Smooth muscle cell (in vitro differentiated cells): ENCODE measurements at regions not wholly inside any gene's neighbourhood (a gene's known extent, or its start where the extent isn't known, plus 50 kb on each side); places are given as distances from the start of the nearest gene placed in this dataset.

Experiments
- DNase-seq: peaks from one replicate; lab custom pipeline; 2025; ENCODE audit not compliant: unreplicated experiment; lab: John Stamatoyannopoulos, UW
- H2AFZ ChIP-seq: fragments of 200-600 bp; sonication (generic); 2 replicates; pipeline ENCODE4 v1.6.0; 2016; ENCODE audit warnings: antibody characterized with exemption, low read depth, mild to moderate bottlenecking
- H3F3A ChIP-seq: fragments of 200-600 bp; sonication (generic); 2 replicates; pipeline ENCODE4 v1.6.0; 2017; ENCODE audit warnings: antibody characterized with exemption, low read depth
- H3K27ac ChIP-seq: fragments of 200-600 bp; sonication (generic); 2 replicates; pipeline ENCODE4 v1.5.1; 2016; ENCODE audit warnings: low read depth, mild to moderate bottlenecking
- H3K27me3 ChIP-seq: fragments of 200-600 bp; sonication (generic); 2 replicates; pipeline ENCODE4 v1.6.1; 2016; ENCODE audit warnings: low read depth, mild to moderate bottlenecking
- H3K36me3 ChIP-seq: fragments of 200-600 bp; sonication (generic); 2 replicates; pipeline ENCODE4 v1.5.1; 2016; ENCODE audit warnings: low read depth
- H3K4me1 ChIP-seq: fragments of 200-600 bp; sonication (generic); 2 replicates; pipeline ENCODE4 v1.5.1; 2016; ENCODE audit warnings: low read depth
- H3K4me2 ChIP-seq: fragments of 200-600 bp; sonication (generic); 2 replicates; pipeline ENCODE4 v1.6.0; 2016; ENCODE audit warnings: mild to moderate bottlenecking
- H3K4me3 ChIP-seq: fragments of 200-600 bp; sonication (generic); 2 replicates; pipeline ENCODE4 v1.5.1; 2016; ENCODE audit warnings: mild to moderate bottlenecking
- H3K79me2 ChIP-seq: fragments of 200-600 bp; sonication (generic); 2 replicates; pipeline ENCODE4 v1.6.0; 2016; ENCODE audit warnings: low read depth, mild to moderate bottlenecking
- H3K9ac ChIP-seq: fragments of 200-600 bp; sonication (generic); 2 replicates; pipeline ENCODE4 v1.6.0; 2016; ENCODE audit warnings: low read depth
- H3K9me3 ChIP-seq: fragments of 200-600 bp; sonication (generic); replicated peaks from 2 replicates; pipeline ENCODE4 v1.5.1; 2016; ENCODE audit warnings: low read depth
- H4K20me1 ChIP-seq: fragments of 200-600 bp; sonication (generic); 2 replicates; pipeline ENCODE4 v1.6.0; 2016; ENCODE audit warnings: low read depth
- WGBS: methylation state at CpG from one replicate; pipeline ENCODE4 v1.1.7; 2016; ENCODE audit warnings: low lambda C conversion rate; 5-methylcytosine and 5-hydroxymethylcytosine counted together
- TF ChIP-seq, protein P1 (sequence below): fragments of 200-600 bp; sonication (generic); IDR thresholded peaks from 2 replicates; pipeline ENCODE4 v1.5.1; 2017; ENCODE audit warnings: borderline replicate concordance, mild to moderate bottlenecking, antibody characterized with exemption; ENCODE audit not compliant: insufficient read depth, poor library complexity, severe bottlenecking

DNA sequence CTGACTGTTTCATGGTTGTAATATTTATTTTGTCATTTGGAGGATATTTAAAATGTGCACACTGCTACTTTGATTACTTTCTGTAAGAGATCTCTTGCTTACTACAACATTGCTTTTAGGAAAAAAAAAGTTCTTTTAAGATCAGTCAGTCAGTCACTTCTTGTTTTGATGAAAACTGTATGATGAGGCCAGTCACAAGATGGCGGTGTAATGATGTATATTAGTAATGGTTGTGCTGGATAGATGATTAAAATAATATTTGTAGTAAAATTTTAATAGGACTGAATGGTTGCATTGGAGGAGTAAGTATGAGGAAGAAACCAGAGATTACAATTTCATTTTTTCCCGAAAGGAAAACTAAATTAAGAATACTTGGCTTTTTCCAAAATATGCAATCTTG is 2411.1 kb downstream of the PCDH9 start:
- H3K9ac ChIP-seq = no peak overlapping the region
- H3K79me2 ChIP-seq = no peaks in the 10 kb centered on the region
- TF ChIP-seq, protein P1, sequence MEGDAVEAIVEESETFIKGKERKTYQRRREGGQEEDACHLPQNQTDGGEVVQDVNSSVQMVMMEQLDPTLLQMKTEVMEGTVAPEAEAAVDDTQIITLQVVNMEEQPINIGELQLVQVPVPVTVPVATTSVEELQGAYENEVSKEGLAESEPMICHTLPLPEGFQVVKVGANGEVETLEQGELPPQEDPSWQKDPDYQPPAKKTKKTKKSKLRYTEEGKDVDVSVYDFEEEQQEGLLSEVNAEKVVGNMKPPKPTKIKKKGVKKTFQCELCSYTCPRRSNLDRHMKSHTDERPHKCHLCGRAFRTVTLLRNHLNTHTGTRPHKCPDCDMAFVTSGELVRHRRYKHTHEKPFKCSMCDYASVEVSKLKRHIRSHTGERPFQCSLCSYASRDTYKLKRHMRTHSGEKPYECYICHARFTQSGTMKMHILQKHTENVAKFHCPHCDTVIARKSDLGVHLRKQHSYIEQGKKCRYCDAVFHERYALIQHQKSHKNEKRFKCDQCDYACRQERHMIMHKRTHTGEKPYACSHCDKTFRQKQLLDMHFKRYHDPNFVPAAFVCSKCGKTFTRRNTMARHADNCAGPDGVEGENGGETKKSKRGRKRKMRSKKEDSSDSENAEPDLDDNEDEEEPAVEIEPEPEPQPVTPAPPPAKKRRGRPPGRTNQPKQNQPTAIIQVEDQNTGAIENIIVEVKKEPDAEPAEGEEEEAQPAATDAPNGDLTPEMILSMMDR = peak; percentile 6
- H4K20me1 ChIP-seq = no peaks in the 10 kb centered on the region
- H3K9me3 ChIP-seq = no peaks in the 10 kb centered on the region
- H3K4me2 ChIP-seq = no peak overlapping the region
- no peaks in the 10 kb centered on the region for H3K4me1 ChIP-seq
- no peak overlapping the region for H3K27ac ChIP-seq
- no peak overlapping the region for H2AFZ ChIP-seq
- 91% methylated on average over 2 of the region's 2 CpGs for WGBS
- H3K27me3 ChIP-seq = no peaks in the 10 kb centered on the region
- H3K4me3 ChIP-seq = no peak overlapping the region
- H3F3A ChIP-seq = no peaks in the 10 kb centered on the region
- no peak for DNase-seq
- H3K36me3 ChIP-seq = no peaks in the 10 kb centered on the region

DNA sequence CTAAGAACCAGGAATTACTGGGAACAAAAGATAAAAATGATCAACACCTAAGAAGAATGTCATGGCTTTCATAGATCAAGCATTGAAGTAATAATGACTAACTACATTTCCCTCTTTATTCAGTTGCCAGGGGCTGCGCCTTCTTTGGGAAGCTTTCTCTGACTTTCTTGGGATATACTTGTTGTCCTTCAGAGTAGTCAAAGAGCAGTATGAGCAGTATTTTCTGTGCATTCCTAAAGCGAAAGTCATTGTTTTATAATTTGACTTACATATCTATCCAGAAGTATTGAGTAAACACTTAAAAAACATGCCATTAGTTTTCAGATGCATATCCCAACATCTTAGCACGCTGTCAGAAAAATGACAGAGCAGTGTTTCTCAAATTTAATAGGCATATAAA is 2412.4 kb downstream of the PCDH9 start:
- Histone ChIP-seq H3K9ac (no peak overlapping the region), H3K27me3 (no peaks in the 10 kb centered on the region), H3K4me3 (no peak overlapping the region), H2AFZ (no peak overlapping the region), H4K20me1 (no peaks in the 10 kb centered on the region), H3K4me1 (no peaks in the 10 kb centered on the region), H3K9me3 (no peaks in the 10 kb centered on the region), H3K79me2 (no peaks in the 10 kb centered on the region), H3F3A (no peaks in the 10 kb centered on the region), H3K36me3 (no peaks in the 10 kb centered on the region), H3K4me2 (no peak overlapping the region), H3K27ac (no peak overlapping the region)
- TF ChIP-seq, protein P1 = no peak
- DNase-seq = no peak
- 95% methylated on average over 3 of the region's 3 CpGs for WGBS

DNA sequence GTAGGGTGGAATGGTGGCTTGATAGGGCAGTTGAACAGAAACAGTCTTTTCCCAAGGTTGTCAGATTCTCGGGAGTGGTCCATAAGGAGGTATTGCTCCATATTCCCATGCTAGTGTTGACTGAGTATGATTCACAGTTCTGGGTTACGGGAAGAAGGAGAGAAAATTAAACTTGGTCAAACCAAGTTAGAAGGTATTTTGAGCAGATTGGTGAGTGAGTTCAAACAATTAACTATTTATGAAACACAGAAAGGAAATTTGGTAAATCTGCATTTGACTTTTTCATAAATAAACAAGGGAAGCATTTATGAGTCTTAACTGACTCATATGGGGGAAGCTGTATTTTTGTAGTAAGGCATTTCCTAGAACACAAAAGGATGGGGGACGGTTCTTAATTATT is 2419.4 kb downstream of the PCDH9 start:
- Histone ChIP-seq H3K9ac (no peak overlapping the region), H3K4me2 (no peak overlapping the region), H3K27me3 (no peaks in the 10 kb centered on the region), H3K36me3 (no peaks in the 10 kb centered on the region), H3K27ac (no peak overlapping the region), H2AFZ (no peak overlapping the region), H3K4me1 (no peaks in the 10 kb centered on the region), H3K4me3 (no peak overlapping the region), H4K20me1 (no peaks in the 10 kb centered on the region), H3K9me3 (no peaks in the 10 kb centered on the region), H3F3A (no peaks in the 10 kb centered on the region), H3K79me2 (no peaks in the 10 kb centered on the region)
- WGBS = 92% methylated on average over 3 of the region's 3 CpGs
- DNase-seq = no peak
- TF ChIP-seq, protein P1 = no peak

DNA sequence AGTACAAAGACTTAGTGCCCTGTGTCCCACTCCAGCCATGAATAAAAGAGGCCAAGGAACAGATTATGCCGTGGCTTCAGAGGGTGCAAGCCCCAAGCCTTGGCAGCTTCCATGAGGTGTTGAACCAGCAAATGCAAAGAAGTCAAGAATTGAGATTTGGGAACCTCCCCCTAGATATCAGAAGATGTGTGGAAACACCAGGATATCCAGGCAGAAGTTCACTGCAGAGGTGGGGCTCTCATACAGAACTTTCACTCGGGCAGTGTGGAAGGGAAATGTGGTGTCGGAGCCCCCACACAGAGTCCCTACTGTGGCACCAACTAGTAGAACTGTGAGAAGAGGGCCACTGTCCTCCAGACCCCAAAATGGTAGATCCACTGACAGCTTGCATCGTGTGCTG is 2421.4 kb downstream of the PCDH9 start:
- no peaks in the 10 kb centered on the region for H3F3A ChIP-seq
- no peaks in the 10 kb centered on the region for H4K20me1 ChIP-seq
- H2AFZ ChIP-seq = no peak overlapping the region
- no peaks in the 10 kb centered on the region for H3K79me2 ChIP-seq
- no peak overlapping the region for H3K9ac ChIP-seq
- DNase-seq = no peak
- no peak overlapping the region for H3K27ac ChIP-seq
- no peak overlapping the region for H3K4me3 ChIP-seq
- no peaks in the 10 kb centered on the region for H3K4me1 ChIP-seq
- no peak overlapping the region for H3K4me2 ChIP-seq
- WGBS = 92% methylated on average over 4 of the region's 4 CpGs
- H3K9me3 ChIP-seq = no peaks in the 10 kb centered on the region
- no peaks in the 10 kb centered on the region for H3K27me3 ChIP-seq
- H3K36me3 ChIP-seq = no peaks in the 10 kb centered on the region
- TF ChIP-seq, protein P1 = no peak
